ENCODE measurements at regions not wholly inside any gene's neighbourhood (a gene's known extent, or its start where the extent isn't known, plus 50 kb on each side); places are given as distances from the start of the nearest gene placed in this dataset.

- H3K36me3 ChIP-seq (ENCODE audit: insufficient read depth, low read length) = no peaks in the 10 kb centered on the region
- BruUV-seq (replicated peaks) = no TSS peak
- H3K27ac ChIP-seq (ENCODE audit: low read depth, low read length, poor library complexity, severe bottlenecking) = no peak overlapping the region
- no peaks in the 10 kb centered on the region for H3K79me2 ChIP-seq (ENCODE audit: insufficient read depth, low read depth, low read length)
- no peak overlapping the region for H2AFZ ChIP-seq (ENCODE audit: low read length)
- H3K4me2 ChIP-seq (ENCODE audit: low read length) = no peak overlapping the region
- ChIA-PET POLR2A (interaction anchor here (1.0 kb wide), 1 partner anchor 9 kb away, joined by 4 read pairs; no protein-coding TSS in a partner anchor), CTCF (ENCODE audit: unreplicated experiment) (no interaction called here)
- intact Hi-C loops (cut with micrococcal nuclease; ENCODE audit: unreplicated experiment) = no loop called here
- no peak for DNase-seq (ENCODE audit: low spot score)
- no peaks in the 10 kb centered on the region for H3K9me2 ChIP-seq (ENCODE audit: insufficient read depth, low read length)
- H4K20me1 ChIP-seq (ENCODE audit: insufficient read depth, low read length) = no peaks in the 10 kb centered on the region
- TF ChIP-seq EZH2phosphoT487 (IDR thresholded peaks at IDR 0.05; ENCODE audit: borderline replicate concordance, low read depth, low read length) = no peak
- TF ChIP-seq, protein P1, sequence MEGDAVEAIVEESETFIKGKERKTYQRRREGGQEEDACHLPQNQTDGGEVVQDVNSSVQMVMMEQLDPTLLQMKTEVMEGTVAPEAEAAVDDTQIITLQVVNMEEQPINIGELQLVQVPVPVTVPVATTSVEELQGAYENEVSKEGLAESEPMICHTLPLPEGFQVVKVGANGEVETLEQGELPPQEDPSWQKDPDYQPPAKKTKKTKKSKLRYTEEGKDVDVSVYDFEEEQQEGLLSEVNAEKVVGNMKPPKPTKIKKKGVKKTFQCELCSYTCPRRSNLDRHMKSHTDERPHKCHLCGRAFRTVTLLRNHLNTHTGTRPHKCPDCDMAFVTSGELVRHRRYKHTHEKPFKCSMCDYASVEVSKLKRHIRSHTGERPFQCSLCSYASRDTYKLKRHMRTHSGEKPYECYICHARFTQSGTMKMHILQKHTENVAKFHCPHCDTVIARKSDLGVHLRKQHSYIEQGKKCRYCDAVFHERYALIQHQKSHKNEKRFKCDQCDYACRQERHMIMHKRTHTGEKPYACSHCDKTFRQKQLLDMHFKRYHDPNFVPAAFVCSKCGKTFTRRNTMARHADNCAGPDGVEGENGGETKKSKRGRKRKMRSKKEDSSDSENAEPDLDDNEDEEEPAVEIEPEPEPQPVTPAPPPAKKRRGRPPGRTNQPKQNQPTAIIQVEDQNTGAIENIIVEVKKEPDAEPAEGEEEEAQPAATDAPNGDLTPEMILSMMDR (conservative IDR thresholded peaks at IDR 0.05; ENCODE audit: low read length) = no peak
- no peaks in the 10 kb centered on the region for H3K4me1 ChIP-seq (ENCODE audit: insufficient read depth, low read length, poor library complexity, severe bottlenecking)
- H3K4me3 ChIP-seq (ENCODE audit: low read depth, low read length, poor library complexity, severe bottlenecking) = no peak overlapping the region
- H3K9me3 ChIP-seq (ENCODE audit: low read length) = no peaks in the 10 kb centered on the region
Observed at GRCh38 chr6:150547502-150548222, 52.0 kb upstream of the PLEKHG1 start.

- CTCF ChIA-PET (ENCODE audit: unreplicated experiment) = no interaction called here
- H3K4me2 ChIP-seq (ENCODE audit: low read length) = no peak overlapping the region
- intact Hi-C loops (cut with micrococcal nuclease; ENCODE audit: unreplicated experiment) = no loop called here
- no peak overlapping the region for H2AFZ ChIP-seq (ENCODE audit: low read length)
- H3K36me3 ChIP-seq (ENCODE audit: insufficient read depth, low read length) = no peaks in the 10 kb centered on the region
- H4K20me1 ChIP-seq (ENCODE audit: insufficient read depth, low read length) = no peaks in the 10 kb centered on the region
- H3K9me3 ChIP-seq (ENCODE audit: low read length) = no peaks in the 10 kb centered on the region
- no peaks in the 10 kb centered on the region for H3K9me2 ChIP-seq (ENCODE audit: insufficient read depth, low read length)
- no TSS peak for BruUV-seq (replicated peaks)
- no peaks in the 10 kb centered on the region for H3K79me2 ChIP-seq (ENCODE audit: insufficient read depth, low read depth, low read length)
- no peak for DNase-seq (ENCODE audit: low spot score)
- no peak overlapping the region for H3K4me3 ChIP-seq (ENCODE audit: low read depth, low read length, poor library complexity, severe bottlenecking)
- no peak for TF ChIP-seq EZH2phosphoT487 (IDR thresholded peaks at IDR 0.05; ENCODE audit: borderline replicate concordance, low read depth, low read length)
- TF ChIP-seq, protein P1 (conservative IDR thresholded peaks at IDR 0.05; ENCODE audit: low read length) = no peak
- no peaks in the 10 kb centered on the region for H3K4me1 ChIP-seq (ENCODE audit: insufficient read depth, low read length, poor library complexity, severe bottlenecking)
- H3K27ac ChIP-seq (ENCODE audit: low read depth, low read length, poor library complexity, severe bottlenecking) = no peak overlapping the region
- POLR2A ChIA-PET = no interaction called here
Observed at GRCh38 chr6:150548330-150548729, 51.4 kb upstream of the PLEKHG1 start.

- Histone ChIP-seq H4K20me1 (ENCODE audit: insufficient read depth, low read length) (no peaks in the 10 kb centered on the region), H3K4me1 (ENCODE audit: insufficient read depth, low read length, poor library complexity, severe bottlenecking) (no peaks in the 10 kb centered on the region), H3K4me3 (ENCODE audit: low read depth, low read length, poor library complexity, severe bottlenecking) (no peak overlapping the region), H2AFZ (ENCODE audit: low read length) (no peak overlapping the region), H3K9me3 (ENCODE audit: low read length) (no peaks in the 10 kb centered on the region), H3K27ac (ENCODE audit: low read depth, low read length, poor library complexity, severe bottlenecking) (no peak overlapping the region), H3K36me3 (ENCODE audit: insufficient read depth, low read length) (no peaks in the 10 kb centered on the region), H3K79me2 (ENCODE audit: insufficient read depth, low read depth, low read length) (no peaks in the 10 kb centered on the region), H3K4me2 (ENCODE audit: low read length) (no peak overlapping the region), H3K9me2 (ENCODE audit: insufficient read depth, low read length) (no peaks in the 10 kb centered on the region)
- BruUV-seq (replicated peaks) = no TSS peak
- ChIA-PET POLR2A (no interaction called here), CTCF (ENCODE audit: unreplicated experiment) (no interaction called here)
- DNase-seq (ENCODE audit: low spot score) = peak; percentile 6
- intact Hi-C loops (cut with micrococcal nuclease; ENCODE audit: unreplicated experiment) = no loop called here
- TF ChIP-seq EZH2phosphoT487 (IDR thresholded peaks at IDR 0.05; ENCODE audit: borderline replicate concordance, low read depth, low read length) = no peak
- TF ChIP-seq, protein P1 (conservative IDR thresholded peaks at IDR 0.05; ENCODE audit: low read length) = peak; percentile 25; the same call in 1 of the 2 replicates
Observed at GRCh38 chr6:150549007-150549406, 50.7 kb upstream of the PLEKHG1 start.

All from OCI-LY7 (cell line).